NB4 (cell line): ENCODE measurements at regions not wholly inside any gene's neighbourhood (a gene's known extent, or its start where the extent isn't known, plus 50 kb on each side); places are given as distances from the start of the nearest gene placed in this dataset.

ENCODE experiments used
- DNase-seq: peaks from one replicate; pipeline ENCODE4 v3.0.0; 2010; ENCODE audit warnings: low read depth
- H3K4me3 ChIP-seq: one replicate; pipeline ENCODE4 v1.5.1; 2011; ENCODE audit warnings: mild to moderate bottlenecking, low read depth, low read length, moderate library complexity
- CTCF ChIP-seq: IDR thresholded peaks from one replicate; pipeline ENCODE4 v1.5.1; 2012; ENCODE audit warnings: low read depth, low read length
- MAX ChIP-seq: IDR thresholded peaks from 2 replicates; pipeline ENCODE4 v1.6.1; 2011; ENCODE audit warnings: low read depth, low read length
- MYC ChIP-seq: IDR thresholded peaks from 2 replicates; pipeline ENCODE4 v1.6.1; 2011; ENCODE audit warnings: low read depth, low read length
- POLR2A ChIP-seq: IDR thresholded peaks from 2 replicates; pipeline ENCODE4 v1.6.1; 2011; ENCODE audit warnings: mild to moderate bottlenecking; ENCODE audit not compliant: insufficient read length; ENCODE audit errors: extremely low read depth

- H3K4me3 ChIP-seq, result no peak overlapping the region
- no peak for TF ChIP-seq POLR2A
- no peak for TF ChIP-seq CTCF
- TF ChIP-seq MYC, result no peak
- TF ChIP-seq MAX, result no peak
- no peak for DNase-seq
Measured at GRCh38 chr4:1477045-1477840, 71.0 kb upstream of the NKX1-1 start.

- TF ChIP-seq MAX (no peak), MYC (no peak), CTCF (no peak), POLR2A (no peak)
- no peak overlapping the region for H3K4me3 ChIP-seq
- no peak for DNase-seq
Measured at GRCh38 chr4:1476140-1476513, 69.9 kb upstream of the NKX1-1 start.

- TF ChIP-seq CTCF, result no peak
- no peak for TF ChIP-seq MYC
- no peak for TF ChIP-seq MAX
- no peak for TF ChIP-seq POLR2A
- no peak for DNase-seq
- no peak overlapping the region for H3K4me3 ChIP-seq
Measured at GRCh38 chr4:1475277-1476139, 69.3 kb upstream of the NKX1-1 start.

- DNase-seq, result no peak
Measured at GRCh38 chr4:1474126-1475090, 68.2 kb upstream of the NKX1-1 start.

More at GRCh38 chr4:1474126-1475090, 68.2 kb upstream of the NKX1-1 start:
- no peak for TF ChIP-seq MYC
- no peak for TF ChIP-seq MAX
- no peak for TF ChIP-seq CTCF
- H3K4me3 ChIP-seq, result no peak overlapping the region
